ENCODE measurements at regions not wholly inside any gene's neighbourhood (a gene's known extent, or its start where the extent isn't known, plus 50 kb on each side); places are given as distances from the start of the nearest gene placed in this dataset.
"Not testable (repeated sequence)": the region's sequence is repeated elsewhere in the genome, so short reads cannot be mapped to it uniquely, and the experiment has no call there.

GRCh38 chr9:117642571-117643287 is 61.5 kb upstream of the TLR4 start:
- H3K4me3 ChIP-seq; H3K9ac ChIP-seq (ENCODE audit: control insufficient read depth, insufficient read depth, low read length); H3K79me2 ChIP-seq (ENCODE audit: control insufficient read depth, insufficient read depth, low read length); in situ Hi-C loops (cut with MboI); FAIRE-seq; ATAC-seq; CTCF ChIA-PET; H3K9me3 ChIP-seq (replicated peaks; ENCODE audit: control insufficient read depth, insufficient read depth, low read length); H3K36me3 ChIP-seq (ENCODE audit: control insufficient read depth in 2 of 2, insufficient read depth in 2 of 2, low read length in 1 of 2); H2AFZ ChIP-seq (ENCODE audit: control insufficient read depth, low read depth, low read length); H4K20me1 ChIP-seq (ENCODE audit: control insufficient read depth, insufficient read depth); DNase-seq (ENCODE audit: low read depth, low spot score); H3K4me1 ChIP-seq (ENCODE audit: control insufficient read depth, insufficient read depth, low read length); H3K27ac ChIP-seq (ENCODE audit: control insufficient read depth, insufficient read depth); RAD21 ChIA-PET (ENCODE audit: unreplicated experiment); H3K27me3 ChIP-seq (replicated peaks in 1 of 2; ENCODE audit: control insufficient read depth in 2 of 2, insufficient read depth in 2 of 2, low read length in 1 of 2); H3K4me2 ChIP-seq (ENCODE audit: control insufficient read depth, insufficient read depth); POLR2A ChIA-PET; BruUV-seq (replicated peaks): not testable (repeated sequence)
- SMC1A ChIA-PET (ENCODE audit: uncharacterized antibody, unreplicated experiment), result interaction anchor here (0.7 kb wide), 1 partner anchor 12 kb away, joined by 3 read pairs; no protein-coding TSS in a partner anchor
- 37% methylated on average over 31 of the region's 50 CpGs for WGBS (ENCODE audit: insufficient coverage, insufficient replicate concordance, low lambda C conversion rate, missing lambda C conversion rate)
- intact Hi-C loops (cut with micrococcal nuclease; ENCODE audit: unreplicated experiment), result loop anchor here (5.0 to 10.0 kb wide), 2 partner anchors 225 to 1722 kb away; partner anchors contain the start of gene BRINP1

- POLR2A ChIA-PET, result no interaction called here
- RAD21 ChIA-PET (ENCODE audit: unreplicated experiment), result no interaction called here
- Histone ChIP-seq H3K36me3 (ENCODE audit: control insufficient read depth in 2 of 2, insufficient read depth in 2 of 2, low read length in 1 of 2) (no peaks in the 10 kb centered on the region), H3K4me2 (ENCODE audit: control insufficient read depth, insufficient read depth) (no peak overlapping the region), H2AFZ (ENCODE audit: control insufficient read depth, low read depth, low read length) (no peak overlapping the region), H4K20me1 (ENCODE audit: control insufficient read depth, insufficient read depth) (no peaks in the 10 kb centered on the region), H3K9me3 (replicated peaks; ENCODE audit: control insufficient read depth, insufficient read depth, low read length) (no peaks in the 10 kb centered on the region), H3K4me3 (no peak overlapping the region), H3K9ac (ENCODE audit: control insufficient read depth, insufficient read depth, low read length) (no peak overlapping the region), H3K4me1 (ENCODE audit: control insufficient read depth, insufficient read depth, low read length) (no peaks in the 10 kb centered on the region), H3K27me3 (replicated peaks in 1 of 2; ENCODE audit: control insufficient read depth in 2 of 2, insufficient read depth in 2 of 2, low read length in 1 of 2) (no peaks in the 10 kb centered on the region), H3K27ac (ENCODE audit: control insufficient read depth, insufficient read depth) (no peak overlapping the region), H3K79me2 (ENCODE audit: control insufficient read depth, insufficient read depth, low read length) (no peaks in the 10 kb centered on the region)
- no peak for ATAC-seq
- TF ChIP-seq FOXM1 (IDR thresholded peaks at IDR 0.05; ENCODE audit: low read depth, low read length) (no peak), SRF (IDR thresholded peaks at IDR 0.05; ENCODE audit: low read depth in 2 of 2, low read length in 2 of 2) (no peak), ZNF622 (IDR thresholded peaks at IDR 0.05) (no peak), MEF2B (IDR thresholded peaks at IDR 0.05; ENCODE audit: partially characterized antibody, poor library complexity, severe bottlenecking) (no peak), TAF1 (IDR thresholded peaks at IDR 0.05; ENCODE audit: borderline replicate concordance, low read depth, low read length) (no peak), BRCA1 (IDR thresholded peaks at IDR 0.05; ENCODE audit: low read depth, low read length) (no peak), SMAD5 (IDR thresholded peaks at IDR 0.05; ENCODE audit: low read depth) (no peak), STAT3 (IDR thresholded peaks at IDR 0.05; ENCODE audit: low read depth, low read length) (no peak), BHLHE40 (IDR thresholded peaks at IDR 0.05; ENCODE audit: borderline replicate concordance in 1 of 2, low read depth in 2 of 2, low read length in 1 of 2) (no peak), MXI1 (IDR thresholded peaks at IDR 0.05; ENCODE audit: low read depth, low read length) (no peak), NRF1 (conservative IDR thresholded peaks at IDR 0.05; ENCODE audit: low read depth, low read length) (no peak), HCFC1 (IDR thresholded peaks at IDR 0.05; ENCODE audit: low read length) (no peak), USF1 (IDR thresholded peaks at IDR 0.05; ENCODE audit: borderline replicate concordance, extremely low read length, insufficient read depth, low read depth, low read length) (no peak), NFYA (IDR thresholded peaks at IDR 0.05; ENCODE audit: borderline replicate concordance, low read depth, low read length) (no peak)
- FAIRE-seq, result no peak
- 0% methylated on average over 1 of the region's 1 CpG for WGBS (ENCODE audit: insufficient coverage, insufficient replicate concordance, low lambda C conversion rate, missing lambda C conversion rate)
- in situ Hi-C loops (cut with MboI), result no loop called here
- CTCF ChIA-PET, result no interaction called here
- intact Hi-C loops (cut with micrococcal nuclease; ENCODE audit: unreplicated experiment), result no loop called here
- SMC1A ChIA-PET (ENCODE audit: uncharacterized antibody, unreplicated experiment), result no interaction called here
- DNase-seq (ENCODE audit: low read depth, low spot score), result no peak
- BruUV-seq (replicated peaks), result no TSS peak
These were observed 67.5 kb upstream of the TLR4 start for GRCh38 chr9:117636681-117637080.
